Keratinocyte (primary cell): ENCODE measurements at regions not wholly inside any gene's neighbourhood (a gene's known extent, or its start where the extent isn't known, plus 50 kb on each side); places are given as distances from the start of the nearest gene placed in this dataset.
A peak's percentile ranks its signal among the peaks of the same experiment; 100 is the strongest.

ENCODE experiments used
- DNase-seq: peaks from one replicate; pipeline ENCODE4 v3.0.0-alpha.2; 2011; ENCODE audit warnings: low read depth, missing footprints, low spot score
- FAIRE-seq: peaks from 2 replicates; lab custom pipeline; 2011; peaks lifted over from hg19 to GRCh38; lab: Jason Lieb, UNC
- H2AFZ ChIP-seq: 2 replicates; pipeline ENCODE4 v1.6.0; 2012; ENCODE audit warnings: low read length, control low read depth, inconsistent platforms; ENCODE audit not compliant: control insufficient read depth
- H3K27ac ChIP-seq: 2 replicates; pipeline ENCODE4 v1.5.1; 2011; ENCODE audit warnings: low read length; ENCODE audit not compliant: control insufficient read depth, insufficient read depth
- H3K27me3 ChIP-seq: 3 replicates; pipeline ENCODE4 v1.6.0; 2011; ENCODE audit warnings: low read length; ENCODE audit not compliant: control insufficient read depth, insufficient read depth; ENCODE audit errors: extremely low read depth
- H3K36me3 ChIP-seq, 2 experiments: 2 replicates in 1 of 2; 3 replicates in 1 of 2; pipeline ENCODE4 v1.5.1; 2011; ENCODE audit warnings: low read length in 2 of 2, mild to moderate bottlenecking in 1 of 2; ENCODE audit not compliant: control insufficient read depth in 2 of 2, insufficient read depth in 2 of 2; ENCODE audit errors: extremely low read depth in 1 of 2
- H3K4me1 ChIP-seq: 3 replicates; pipeline ENCODE4 v1.5.1; 2011; ENCODE audit warnings: low read length; ENCODE audit not compliant: control insufficient read depth, insufficient read depth; ENCODE audit errors: extremely low read depth
- H3K4me2 ChIP-seq: 3 replicates; pipeline ENCODE4 v1.6.0; 2011; ENCODE audit warnings: low read depth, low read length; ENCODE audit not compliant: control insufficient read depth, insufficient read depth; ENCODE audit errors: extremely low read depth
- H3K4me3 ChIP-seq, 3 experiments: fragments of 200-600 bp in 1 of 3; sonication (generic) in 1 of 3; 2 replicates in 2 of 3; 3 replicates in 1 of 3; pipeline ENCODE4 v1.5.1; 2011 to 2016; ENCODE audit warnings: low read length in 3 of 3, mild to moderate bottlenecking in 3 of 3, control low read depth in 2 of 3, inconsistent platforms in 1 of 3, low read depth in 1 of 3, mixed read lengths in 1 of 3, mixed run types in 1 of 3, moderate library complexity in 1 of 3; ENCODE audit not compliant: control insufficient read depth in 2 of 3, insufficient read depth in 2 of 3; ENCODE audit errors: extremely low read depth in 1 of 3
- H3K79me2 ChIP-seq: 2 replicates; pipeline ENCODE4 v1.6.0; 2012; ENCODE audit warnings: low read length; ENCODE audit not compliant: control insufficient read depth, insufficient read depth
- H3K9ac ChIP-seq: 3 replicates; pipeline ENCODE4 v1.6.0; 2011; ENCODE audit warnings: low read length; ENCODE audit not compliant: control insufficient read depth, insufficient read depth; ENCODE audit errors: extremely low read depth
- H3K9me1 ChIP-seq: 3 replicates; pipeline ENCODE4 v1.6.0; 2011; ENCODE audit warnings: low read length; ENCODE audit not compliant: control insufficient read depth, insufficient read depth; ENCODE audit errors: extremely low read depth
- H3K9me3 ChIP-seq: 2 replicates; pipeline ENCODE4 v1.5.1; 2012; ENCODE audit warnings: low read depth, low read length; ENCODE audit not compliant: control insufficient read depth
- H4K20me1 ChIP-seq: 3 replicates; pipeline ENCODE4 v1.6.0; 2011; ENCODE audit warnings: low read length; ENCODE audit not compliant: control insufficient read depth, insufficient read depth; ENCODE audit errors: extremely low read depth
- EZH2 ChIP-seq: IDR thresholded peaks from one replicate; pipeline ENCODE4 v1.6.1; 2012; ENCODE audit warnings: inconsistent platforms, mild to moderate bottlenecking, low read length, moderate library complexity
- dilution Hi-C: fragments of 300-500 bp; cut with MboI; formaldehyde crosslinking; loops from one replicate; pipeline ENCODE4 v1.7.0; 2020; ENCODE audit warnings: low sequenced_read_pairs; ENCODE audit not compliant: extremely low pct_ligation_motif_present
- TF ChIP-seq, protein P1 (sequence below), 3 experiments: IDR thresholded peaks in 1 of 3; conservative IDR thresholded peaks in 1 of 3; optimal IDR thresholded peaks in 1 of 3; 2 replicates in 2 of 3; 3 replicates in 1 of 3; pipeline versions ENCODE3 to v1.5.1; 2011; ENCODE audit warnings: low read length in 3 of 3, mild to moderate bottlenecking in 3 of 3, moderate library complexity in 2 of 3, control low read depth in 1 of 3, inconsistent platforms in 1 of 3; ENCODE audit not compliant: insufficient read depth in 2 of 3; ENCODE audit errors: extremely low read depth in 1 of 3

GRCh38 chr3:193039058-193039457 is 121.4 kb upstream of the MB21D2 start:
- Histone ChIP-seq H3K9me1 (no peaks in the 10 kb centered on the region), H3K4me1 (peaks cover 6% of the 10 kb centered on the region), H2AFZ (no peak overlapping the region), H3K79me2 (no peaks in the 10 kb centered on the region), H3K9ac (no peak overlapping the region), H3K36me3 (no peaks in the 10 kb centered on the region), H3K27me3 (no peaks in the 10 kb centered on the region), H3K4me2 (no peak overlapping the region), H3K9me3 (no peaks in the 10 kb centered on the region), H3K4me3 (no peak overlapping the region), H4K20me1 (no peaks in the 10 kb centered on the region), H3K27ac (no peak overlapping the region)
- TF ChIP-seq, protein P1, sequence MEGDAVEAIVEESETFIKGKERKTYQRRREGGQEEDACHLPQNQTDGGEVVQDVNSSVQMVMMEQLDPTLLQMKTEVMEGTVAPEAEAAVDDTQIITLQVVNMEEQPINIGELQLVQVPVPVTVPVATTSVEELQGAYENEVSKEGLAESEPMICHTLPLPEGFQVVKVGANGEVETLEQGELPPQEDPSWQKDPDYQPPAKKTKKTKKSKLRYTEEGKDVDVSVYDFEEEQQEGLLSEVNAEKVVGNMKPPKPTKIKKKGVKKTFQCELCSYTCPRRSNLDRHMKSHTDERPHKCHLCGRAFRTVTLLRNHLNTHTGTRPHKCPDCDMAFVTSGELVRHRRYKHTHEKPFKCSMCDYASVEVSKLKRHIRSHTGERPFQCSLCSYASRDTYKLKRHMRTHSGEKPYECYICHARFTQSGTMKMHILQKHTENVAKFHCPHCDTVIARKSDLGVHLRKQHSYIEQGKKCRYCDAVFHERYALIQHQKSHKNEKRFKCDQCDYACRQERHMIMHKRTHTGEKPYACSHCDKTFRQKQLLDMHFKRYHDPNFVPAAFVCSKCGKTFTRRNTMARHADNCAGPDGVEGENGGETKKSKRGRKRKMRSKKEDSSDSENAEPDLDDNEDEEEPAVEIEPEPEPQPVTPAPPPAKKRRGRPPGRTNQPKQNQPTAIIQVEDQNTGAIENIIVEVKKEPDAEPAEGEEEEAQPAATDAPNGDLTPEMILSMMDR (optimal IDR thresholded peaks at IDR 0.05 in 1 of 3, IDR thresholded peaks at IDR 0.05 in 1 of 3, conservative IDR thresholded peaks at IDR 0.05 in 1 of 3; ENCODE audit: extremely low read depth in 1 of 3, insufficient read depth in 2 of 3, low read length in 3 of 3) = no peak
- no peak for TF ChIP-seq EZH2
- FAIRE-seq (no peak), DNase-seq (no peak)
- dilution Hi-C loops = no loop called here

DNA sequence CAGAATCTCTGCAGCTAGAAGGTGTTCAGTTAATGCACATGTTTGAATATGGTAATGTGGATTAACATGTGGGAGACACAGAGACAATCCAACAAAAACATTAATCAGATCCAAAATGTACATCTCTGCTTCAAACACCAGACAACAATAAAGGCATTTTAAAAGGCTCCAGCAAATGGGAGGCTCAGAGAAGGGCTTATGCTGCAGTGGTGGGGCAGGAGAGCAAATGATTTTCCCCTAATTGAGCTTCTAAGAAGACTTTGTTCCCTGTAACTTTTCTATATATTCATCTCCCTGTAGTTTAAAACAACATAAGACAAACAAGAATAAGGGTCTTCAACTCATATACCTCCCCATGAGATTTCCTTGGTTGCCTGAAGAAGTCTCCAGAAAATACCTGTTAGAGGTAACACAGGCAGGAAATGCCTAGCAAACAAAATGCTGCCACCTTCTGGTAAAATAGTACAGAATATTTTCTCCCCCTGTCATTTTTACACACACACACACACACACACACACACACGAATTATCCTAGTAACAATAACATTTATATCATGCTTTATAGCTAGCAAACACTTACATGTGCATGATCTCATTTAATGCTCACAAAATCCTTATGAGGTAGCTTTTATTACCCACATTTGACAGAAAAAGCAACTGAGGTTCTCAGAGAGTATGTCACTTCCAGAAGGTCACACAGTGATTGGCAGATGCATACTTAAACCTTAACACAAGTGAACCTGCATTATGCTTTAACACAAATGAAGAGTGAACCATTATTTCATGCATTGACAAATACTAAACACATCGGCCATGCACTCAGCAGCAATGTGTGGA is 123.4 kb upstream of the MB21D2 start:
- H3K4me1 ChIP-seq = no peaks in the 10 kb centered on the region
- H3K27ac ChIP-seq = no peak overlapping the region
- no peak overlapping the region for H3K4me3 ChIP-seq
- no peak overlapping the region for H3K9ac ChIP-seq
- H3K9me1 ChIP-seq = no peaks in the 10 kb centered on the region
- H3K4me2 ChIP-seq = no peak overlapping the region
- H3K79me2 ChIP-seq = no peaks in the 10 kb centered on the region
- no peaks in the 10 kb centered on the region for H3K36me3 ChIP-seq
- FAIRE-seq = no peak
- H3K9me3 ChIP-seq = no peaks in the 10 kb centered on the region
- no peaks in the 10 kb centered on the region for H3K27me3 ChIP-seq
- DNase-seq = no peak
- no peak for TF ChIP-seq EZH2
- TF ChIP-seq, protein P1 (optimal IDR thresholded peaks at IDR 0.05 in 1 of 3, IDR thresholded peaks at IDR 0.05 in 1 of 3, conservative IDR thresholded peaks at IDR 0.05 in 1 of 3; ENCODE audit: extremely low read depth in 1 of 3, insufficient read depth in 2 of 3, low read length in 3 of 3) = peak in 2 of 3 experiments; percentile 44 to 47
- H4K20me1 ChIP-seq = no peaks in the 10 kb centered on the region
- no peak overlapping the region for H2AFZ ChIP-seq
- dilution Hi-C loops = no loop called here
